Cerebellar nuclear complex (tissue), 1 donor: ENCODE measurements at regions not wholly inside any gene's neighbourhood (a gene's known extent, or its start where the extent isn't known, plus 50 kb on each side); places are given as distances from the start of the nearest gene placed in this dataset.

Source experiments
- DNase-seq, 2 experiments: peaks; one replicate each; lab custom pipeline; 2025; lab: John Stamatoyannopoulos, UW

- no peak for DNase-seq
Measured at GRCh38 chr17:36661047-36661666, 59.8 kb downstream of the MRM1 start.

DNA sequence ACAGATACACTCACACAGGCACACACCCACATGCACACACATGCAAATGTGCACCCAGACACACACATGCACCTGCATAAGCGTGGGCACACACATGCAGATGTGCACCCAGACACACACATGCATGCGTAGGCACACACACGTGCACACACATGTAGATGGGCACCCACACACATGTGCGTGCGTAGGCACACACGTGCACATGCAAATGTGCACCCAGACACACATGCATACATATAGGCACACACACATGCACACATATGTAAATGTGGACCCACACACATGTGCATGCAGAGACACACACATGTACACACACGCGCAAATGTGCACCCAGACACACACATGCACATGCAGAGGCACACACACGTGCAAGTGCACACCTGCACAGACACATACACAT, 60.3 kb downstream of the MRM1 start:
- DNase-seq, result no peak

- DNase-seq, result no peak
Measured at GRCh38 chr17:36665417-36665816, 64.0 kb downstream of the MRM1 start.

DNA sequence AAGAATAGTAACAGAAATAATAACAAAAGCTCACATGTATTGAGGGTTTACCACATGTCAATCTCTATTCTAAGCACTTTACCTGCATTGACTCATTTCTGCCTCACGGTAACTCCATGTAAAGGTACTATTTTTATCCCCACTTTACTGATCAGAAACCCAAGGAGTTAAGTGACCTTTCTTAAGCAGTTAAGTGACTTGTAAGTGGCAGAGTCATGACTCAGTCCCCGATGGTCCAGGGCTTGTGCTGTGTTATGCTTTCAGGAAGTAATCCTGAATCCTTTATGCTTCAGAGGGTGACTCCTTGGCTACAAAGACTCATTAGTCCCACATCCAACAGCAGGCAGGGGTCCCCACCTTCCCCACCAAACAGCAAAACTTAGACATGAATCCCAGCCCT, 66.5 kb downstream of the MRM1 start:
- no peak for DNase-seq

- DNase-seq, result no peak
Measured at GRCh38 chr17:36668824-36669223, 67.4 kb downstream of the MRM1 start.

DNA sequence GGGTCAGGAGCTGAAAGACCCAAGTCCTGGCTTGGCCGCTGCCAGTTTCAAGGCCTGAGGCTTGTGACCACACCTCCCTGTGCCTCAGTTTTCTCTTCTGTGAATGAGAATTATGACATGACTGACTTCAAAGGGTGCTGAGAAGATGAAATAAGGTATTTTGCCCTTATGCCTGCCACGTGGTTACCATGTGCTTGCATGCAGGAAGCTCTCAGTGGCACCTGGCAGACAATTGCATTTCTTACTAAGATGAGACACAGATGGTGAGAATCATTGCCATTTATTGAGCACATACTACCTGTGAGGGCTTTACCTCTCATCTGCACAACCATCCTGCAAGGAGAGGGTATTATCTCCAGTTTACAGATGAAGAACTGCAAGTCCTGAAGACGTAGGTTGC, 69.8 kb downstream of the MRM1 start:
- no peak for DNase-seq

DNA sequence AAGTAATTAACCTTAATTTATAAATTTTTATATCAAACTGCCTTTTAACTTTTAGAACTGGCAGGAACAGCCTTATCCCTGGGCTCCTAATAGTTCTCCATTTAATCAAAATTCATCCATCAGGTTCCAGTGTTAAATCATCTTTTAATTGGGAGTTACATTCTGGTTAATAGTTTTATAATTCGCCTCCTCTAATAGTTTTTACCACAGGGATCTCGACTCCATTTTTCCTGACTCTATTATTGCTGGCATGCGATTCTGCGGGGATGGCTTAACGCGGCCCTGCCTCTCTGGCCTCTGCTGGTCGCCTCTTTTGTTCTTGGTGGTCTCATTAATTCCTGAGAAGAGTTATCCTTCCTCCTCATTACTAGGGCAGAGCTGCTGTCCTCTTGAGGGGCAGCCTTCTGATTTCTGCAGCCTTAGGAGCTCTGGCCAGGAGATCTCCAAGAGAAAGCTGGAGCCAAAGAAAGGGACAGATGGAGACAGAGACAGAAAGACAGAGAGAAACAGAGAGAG, 71.1 kb downstream of the MRM1 start:
- no peak for DNase-seq

GRCh38 chr17:36673068-36673467, 71.7 kb downstream of the MRM1 start:
- no peak for DNase-seq

- no peak for DNase-seq
Measured at GRCh38 chr17:36673637-36674277, 72.4 kb downstream of the MRM1 start.

GRCh38 chr17:36674278-36674650, 72.9 kb downstream of the MRM1 start:
- DNase-seq, result no peak

DNA sequence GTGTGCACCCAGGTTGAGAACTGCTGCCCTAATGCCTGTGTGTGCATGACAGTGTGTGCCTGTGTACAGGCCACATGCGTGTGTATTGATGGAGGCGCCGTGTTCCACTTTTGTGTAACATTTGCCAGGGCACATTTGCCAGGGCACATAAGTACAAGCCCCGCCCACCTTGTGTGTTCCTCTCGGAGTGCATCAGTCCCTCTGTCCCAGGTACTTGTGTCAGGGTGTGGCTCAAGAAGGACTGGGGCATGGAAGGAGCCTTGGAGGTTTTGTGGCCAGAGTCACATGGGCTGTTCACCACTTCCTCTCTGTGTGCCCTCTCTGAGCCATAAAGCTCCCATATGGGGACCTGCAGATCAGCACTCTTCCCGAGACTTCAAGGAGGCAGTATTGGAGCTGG, 73.9 kb downstream of the MRM1 start:
- no peak for DNase-seq

DNA sequence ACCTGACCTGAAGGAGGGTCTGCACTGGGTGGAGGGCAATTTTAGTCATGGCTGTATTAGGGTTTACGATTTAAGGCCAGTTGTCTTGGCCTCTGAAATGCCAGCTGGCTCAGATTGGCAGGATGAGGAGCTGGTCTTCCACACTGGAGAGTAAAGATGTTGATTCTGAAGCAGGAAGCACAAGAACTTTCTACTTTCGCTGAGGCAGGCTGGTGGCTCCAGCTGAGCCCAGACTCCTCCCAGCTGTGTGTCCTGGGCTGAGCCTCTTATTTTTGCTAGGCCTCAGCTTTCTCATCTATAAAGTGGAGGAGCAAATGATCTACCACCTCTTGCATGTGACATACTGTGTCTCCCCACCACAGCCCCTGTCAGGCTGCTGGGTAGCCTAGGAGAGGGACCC, 74.4 kb downstream of the MRM1 start:
- no peak for DNase-seq

DNA sequence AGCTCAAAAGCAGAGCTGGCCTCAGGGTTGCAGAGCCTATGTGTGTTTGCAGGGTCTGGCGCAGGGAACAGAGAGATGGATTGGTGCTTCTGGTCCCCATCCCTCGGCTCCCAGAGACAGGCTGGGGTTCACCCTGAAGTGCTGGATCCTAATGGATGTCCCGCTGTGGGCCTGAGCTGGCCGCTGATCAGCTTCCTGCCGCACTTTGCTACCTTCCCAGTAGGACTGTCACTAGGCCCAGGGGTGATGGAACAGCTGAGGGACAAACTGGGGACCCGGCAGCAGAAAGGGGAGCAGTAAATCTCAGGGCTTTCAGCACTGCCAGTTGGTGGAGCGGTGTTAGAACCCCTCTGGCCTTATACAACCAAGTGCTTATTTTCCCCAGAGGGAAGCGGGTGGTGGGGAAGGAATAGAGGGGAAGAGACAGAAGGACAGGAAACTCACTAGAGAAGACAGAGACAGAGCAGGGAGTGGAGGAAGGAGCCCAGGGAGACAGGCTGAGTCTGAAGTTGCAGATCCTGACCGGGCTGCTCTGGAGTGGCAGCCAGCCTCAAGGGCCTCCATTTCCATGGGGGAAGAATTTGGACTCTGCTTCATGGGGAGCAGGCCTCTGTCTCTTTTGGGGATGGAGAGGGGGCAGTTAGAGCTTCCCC, 78.6 kb downstream of the MRM1 start:
- no peak for DNase-seq

DNA sequence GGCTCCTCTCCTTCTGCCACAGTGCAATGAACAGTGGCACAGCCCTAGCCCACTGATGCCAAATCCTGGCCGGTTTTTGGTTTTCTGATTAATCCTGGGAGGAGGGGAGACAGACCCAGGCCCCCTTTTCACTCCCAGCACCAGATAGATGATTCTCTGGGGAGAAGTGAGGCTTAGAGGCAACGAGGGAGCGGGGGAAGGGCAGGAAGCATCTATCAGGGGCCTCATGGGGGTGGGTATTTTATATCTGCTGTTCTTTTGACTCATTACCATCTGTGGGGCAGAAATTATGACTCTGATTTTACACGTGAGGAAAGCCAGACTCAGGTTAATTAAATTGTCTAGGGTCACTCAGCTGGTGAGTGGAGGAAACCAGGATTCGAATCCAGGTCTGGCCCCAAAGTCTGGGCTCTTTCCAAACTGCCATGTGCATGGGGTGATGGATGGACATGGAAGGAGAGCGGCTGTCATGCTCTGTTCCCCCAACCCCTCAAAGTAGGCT, 79.4 kb downstream of the MRM1 start:
- no peak for DNase-seq

DNA sequence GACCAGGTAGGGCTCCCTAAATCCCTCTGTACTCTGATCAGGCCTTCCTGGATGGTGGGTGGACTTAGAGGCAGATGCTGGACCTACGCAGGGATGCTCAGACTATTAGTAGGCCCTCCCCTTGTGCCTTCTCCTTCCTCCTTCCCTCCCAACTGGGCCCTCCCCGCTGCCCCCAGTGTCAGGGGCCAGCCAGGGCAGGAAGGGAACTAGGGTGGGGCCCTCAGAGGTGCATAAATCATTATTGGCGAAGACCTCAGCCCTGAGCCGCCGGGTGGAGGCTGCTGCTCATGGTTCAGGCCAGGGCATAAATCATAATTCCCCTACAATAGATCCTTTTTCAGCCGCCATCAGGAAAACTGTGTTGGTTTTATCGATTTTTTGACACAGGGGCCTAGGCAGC, 81.4 kb downstream of the MRM1 start:
- DNase-seq, result no peak

DNA sequence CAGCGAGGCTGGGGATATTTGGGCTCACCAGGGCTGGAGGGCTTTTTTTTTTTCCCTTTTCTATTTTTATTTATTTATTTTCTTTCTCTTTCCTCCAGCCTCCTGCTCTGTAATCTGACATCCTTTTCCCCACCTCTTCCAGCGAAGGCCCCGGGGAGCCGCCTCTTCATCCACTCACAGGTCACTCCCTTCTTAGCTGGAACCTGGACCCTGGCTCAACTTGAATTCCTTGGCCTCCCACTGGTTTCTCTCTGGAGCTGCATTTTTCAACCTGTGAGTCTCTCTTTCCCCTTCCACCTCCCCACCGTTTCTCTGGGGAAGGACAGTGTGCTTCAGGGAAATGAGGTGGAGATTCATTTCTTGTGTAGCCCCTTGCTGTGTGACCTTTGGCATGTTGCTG, 82.0 kb downstream of the MRM1 start:
- DNase-seq, result no peak

GRCh38 chr17:36684134-36684533, 82.8 kb downstream of the MRM1 start:
- DNase-seq, result no peak

DNA sequence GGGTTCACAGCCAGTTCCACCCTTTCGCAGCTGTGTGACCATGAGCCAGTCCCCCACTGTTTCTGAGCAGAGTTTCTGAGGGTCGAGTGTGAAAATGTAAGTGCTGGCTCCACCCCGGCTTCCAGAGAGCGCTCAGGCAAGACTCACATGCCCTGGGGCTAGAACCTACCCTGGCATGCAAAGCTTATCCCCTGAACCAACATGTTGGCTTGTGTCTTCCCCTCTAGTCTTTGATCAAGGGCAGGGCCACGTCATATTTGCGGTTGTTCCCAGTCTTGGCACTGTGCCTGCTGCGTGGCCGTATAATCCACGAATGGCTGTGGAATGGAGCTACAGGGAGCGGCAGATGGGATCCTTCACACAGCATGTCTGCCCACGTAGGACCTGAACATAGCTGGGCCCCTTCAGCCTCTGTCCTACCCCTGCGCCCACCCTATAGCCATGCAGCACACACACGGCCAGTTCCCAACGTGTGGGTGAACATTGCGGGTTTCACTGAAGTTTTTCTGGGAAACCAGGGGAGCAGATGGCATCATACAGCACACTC, 84.8 kb downstream of the MRM1 start:
- DNase-seq, result no peak

DNA sequence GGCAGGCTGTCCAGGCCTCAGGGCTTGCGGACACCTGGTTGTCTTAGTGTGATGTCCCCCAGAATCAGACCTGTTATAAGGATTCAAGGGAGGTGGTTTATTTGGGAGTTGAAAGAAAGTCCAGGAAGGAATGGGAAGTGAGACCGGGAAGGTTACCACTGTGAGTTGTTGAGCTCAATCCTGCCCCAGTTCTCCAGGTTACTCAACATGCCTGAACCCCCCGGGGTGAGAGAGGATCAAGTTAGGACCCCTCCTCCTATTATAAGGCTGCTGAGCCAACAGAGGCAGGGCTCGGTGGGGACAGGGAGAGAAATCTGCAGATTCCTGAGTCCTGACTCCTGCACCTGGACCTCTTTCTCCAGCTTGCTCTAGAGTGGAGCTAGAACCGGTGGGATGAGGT, 86.4 kb downstream of the MRM1 start:
- DNase-seq, result no peak

DNA sequence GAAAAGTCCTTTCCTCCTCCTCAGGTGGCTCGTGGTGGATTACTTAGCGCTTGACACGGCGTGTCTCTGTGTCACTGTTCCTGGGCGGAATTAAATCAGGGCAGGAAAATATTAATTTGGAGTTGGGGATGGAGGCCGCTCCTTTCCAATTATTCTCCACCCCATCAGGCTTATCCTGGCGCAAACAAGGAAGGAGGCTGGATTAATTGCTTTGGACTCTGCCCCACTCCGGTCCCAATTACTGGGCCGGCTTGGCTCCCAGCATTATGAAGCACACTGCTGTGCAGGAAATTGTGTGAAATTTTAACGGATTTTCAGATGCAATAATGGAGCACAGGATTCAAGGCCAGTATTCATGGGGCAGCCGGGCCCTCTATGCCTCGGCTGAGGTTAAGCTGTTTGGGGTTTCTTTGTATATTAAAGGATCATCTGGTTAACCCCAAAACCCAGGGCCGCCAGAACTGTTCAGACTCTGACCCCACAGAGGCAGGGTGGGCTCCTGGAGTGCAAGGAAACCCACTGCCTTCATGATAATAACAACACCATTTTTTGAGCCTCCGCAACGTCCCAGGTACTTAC, 87.8 kb downstream of the MRM1 start:
- DNase-seq, result peak in 1 of 2 experiments; percentile 8

GRCh38 chr17:36690190-36690589, 88.8 kb downstream of the MRM1 start:
- no peak for DNase-seq

DNA sequence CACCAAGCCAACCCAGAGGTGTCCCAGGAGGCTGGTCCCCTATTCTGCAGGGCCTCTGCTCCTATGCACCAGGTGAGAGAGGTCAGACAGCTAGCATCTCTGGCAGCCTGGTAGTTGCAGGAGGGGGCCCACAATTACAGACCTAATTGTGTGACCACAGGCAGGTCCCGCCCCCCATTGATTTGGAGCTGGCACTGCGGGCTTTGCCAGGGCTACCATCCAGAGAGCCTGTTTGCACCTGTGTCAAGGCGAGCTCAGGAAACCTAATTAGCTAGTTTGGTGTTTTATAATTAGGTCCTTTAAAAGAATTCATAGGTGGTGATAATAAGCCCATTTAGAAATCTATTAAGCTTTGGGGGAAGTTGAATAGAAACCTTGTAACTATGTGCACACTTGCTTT, 90.2 kb downstream of the MRM1 start:
- no peak for DNase-seq

GRCh38 chr17:36695082-36695481, 93.7 kb downstream of the MRM1 start:
- DNase-seq, result no peak
